SU-DHL-6 (cell line): ENCODE measurements at regions not wholly inside any gene's neighbourhood (a gene's known extent, or its start where the extent isn't known, plus 50 kb on each side); places are given as distances from the start of the nearest gene placed in this dataset.

Source experiments
- EZH2phosphoT487 ChIP-seq: fragments of 200-600 bp; sonication (generic), shearing (Covaris generic); conservative IDR thresholded peaks from 2 replicates; pipeline ENCODE4 v1.6.1; 2018; ENCODE audit warnings: mild to moderate bottlenecking, antibody characterized with exemption, low read length, moderate library complexity, mixed read lengths
- TF ChIP-seq, protein P1 (sequence below): fragments of 200-600 bp; sonication (generic); IDR thresholded peaks from one replicate; pipeline ENCODE4 v1.5.1; 2017; ENCODE audit warnings: antibody characterized with exemption, mild to moderate bottlenecking, low read length, moderate library complexity; ENCODE audit not compliant: insufficient read depth, poor library complexity, severe bottlenecking

DNA sequence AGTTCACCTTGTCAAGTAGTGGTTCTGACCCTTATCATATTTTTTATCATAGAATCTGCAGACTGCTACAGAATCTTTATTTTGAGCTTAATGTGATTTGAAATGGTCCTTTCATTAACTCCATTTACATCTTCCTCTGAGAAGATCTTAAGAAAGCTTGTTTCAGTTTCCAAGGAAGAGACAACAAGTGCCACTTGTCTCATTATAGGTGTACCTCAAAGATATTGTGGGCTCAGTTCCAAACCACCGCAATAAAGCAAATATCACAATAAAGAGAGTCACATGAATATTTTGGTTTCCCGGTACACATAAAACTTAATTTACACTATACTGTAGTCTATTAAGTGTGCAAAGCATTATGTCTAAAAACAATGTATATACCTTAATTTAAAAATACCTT is 66.4 kb upstream of the ATXN1 start:
- TF ChIP-seq, protein P1, sequence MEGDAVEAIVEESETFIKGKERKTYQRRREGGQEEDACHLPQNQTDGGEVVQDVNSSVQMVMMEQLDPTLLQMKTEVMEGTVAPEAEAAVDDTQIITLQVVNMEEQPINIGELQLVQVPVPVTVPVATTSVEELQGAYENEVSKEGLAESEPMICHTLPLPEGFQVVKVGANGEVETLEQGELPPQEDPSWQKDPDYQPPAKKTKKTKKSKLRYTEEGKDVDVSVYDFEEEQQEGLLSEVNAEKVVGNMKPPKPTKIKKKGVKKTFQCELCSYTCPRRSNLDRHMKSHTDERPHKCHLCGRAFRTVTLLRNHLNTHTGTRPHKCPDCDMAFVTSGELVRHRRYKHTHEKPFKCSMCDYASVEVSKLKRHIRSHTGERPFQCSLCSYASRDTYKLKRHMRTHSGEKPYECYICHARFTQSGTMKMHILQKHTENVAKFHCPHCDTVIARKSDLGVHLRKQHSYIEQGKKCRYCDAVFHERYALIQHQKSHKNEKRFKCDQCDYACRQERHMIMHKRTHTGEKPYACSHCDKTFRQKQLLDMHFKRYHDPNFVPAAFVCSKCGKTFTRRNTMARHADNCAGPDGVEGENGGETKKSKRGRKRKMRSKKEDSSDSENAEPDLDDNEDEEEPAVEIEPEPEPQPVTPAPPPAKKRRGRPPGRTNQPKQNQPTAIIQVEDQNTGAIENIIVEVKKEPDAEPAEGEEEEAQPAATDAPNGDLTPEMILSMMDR = no peak
- no peak for TF ChIP-seq EZH2phosphoT487
